ENCODE measurements at regions not wholly inside any gene's neighbourhood (a gene's known extent, or its start where the extent isn't known, plus 50 kb on each side); places are given as distances from the start of the nearest gene placed in this dataset.

GRCh38 chr11:32032052-32032451 is 58.8 kb upstream of the RCN1 start:
- TF ChIP-seq TOX (CRISPR knock-in tag; IDR thresholded peaks at IDR 0.05; ENCODE audit: borderline replicate concordance) (no peak), ZC3H10 (CRISPR knock-in tag; IDR thresholded peaks at IDR 0.05) (no peak), ZFP30 (CRISPR knock-in tag; IDR thresholded peaks at IDR 0.05) (no peak), ARNTL (CRISPR knock-in tag; IDR thresholded peaks at IDR 0.05; ENCODE audit: borderline replicate concordance, low read depth) (no peak), BACH2 (CRISPR knock-in tag; IDR thresholded peaks at IDR 0.05; ENCODE audit: borderline replicate concordance) (no peak), ESRRG (CRISPR knock-in tag; IDR thresholded peaks at IDR 0.05) (no peak), ZNF70 (CRISPR knock-in tag; IDR thresholded peaks at IDR 0.05) (no peak), RARB (CRISPR knock-in tag; IDR thresholded peaks at IDR 0.05) (no peak), TCF4 (CRISPR knock-in tag; IDR thresholded peaks at IDR 0.05; ENCODE audit: borderline replicate concordance) (no peak), POU6F1 (CRISPR knock-in tag; IDR thresholded peaks at IDR 0.05; ENCODE audit: borderline replicate concordance, low read depth) (no peak), CSDC2 (CRISPR knock-in tag; IDR thresholded peaks at IDR 0.05) (no peak), OSR1 (CRISPR knock-in tag; IDR thresholded peaks at IDR 0.05) (no peak), ISL1 (CRISPR knock-in tag; IDR thresholded peaks at IDR 0.05) (no peak), ZNF565 (CRISPR knock-in tag; conservative IDR thresholded peaks at IDR 0.05; ENCODE audit: low read depth) (no peak), GLIS3 (CRISPR knock-in tag; IDR thresholded peaks at IDR 0.05) (no peak), PATZ1 (CRISPR knock-in tag; IDR thresholded peaks at IDR 0.05; ENCODE audit: borderline replicate concordance) (no peak), TSHZ2 (CRISPR knock-in tag; IDR thresholded peaks at IDR 0.05) (no peak), ZFP3 (CRISPR knock-in tag; IDR thresholded peaks at IDR 0.05) (no peak), PPARA (CRISPR knock-in tag; IDR thresholded peaks at IDR 0.05; ENCODE audit: borderline replicate concordance) (no peak)
- TF ChIP-seq, protein P1, sequence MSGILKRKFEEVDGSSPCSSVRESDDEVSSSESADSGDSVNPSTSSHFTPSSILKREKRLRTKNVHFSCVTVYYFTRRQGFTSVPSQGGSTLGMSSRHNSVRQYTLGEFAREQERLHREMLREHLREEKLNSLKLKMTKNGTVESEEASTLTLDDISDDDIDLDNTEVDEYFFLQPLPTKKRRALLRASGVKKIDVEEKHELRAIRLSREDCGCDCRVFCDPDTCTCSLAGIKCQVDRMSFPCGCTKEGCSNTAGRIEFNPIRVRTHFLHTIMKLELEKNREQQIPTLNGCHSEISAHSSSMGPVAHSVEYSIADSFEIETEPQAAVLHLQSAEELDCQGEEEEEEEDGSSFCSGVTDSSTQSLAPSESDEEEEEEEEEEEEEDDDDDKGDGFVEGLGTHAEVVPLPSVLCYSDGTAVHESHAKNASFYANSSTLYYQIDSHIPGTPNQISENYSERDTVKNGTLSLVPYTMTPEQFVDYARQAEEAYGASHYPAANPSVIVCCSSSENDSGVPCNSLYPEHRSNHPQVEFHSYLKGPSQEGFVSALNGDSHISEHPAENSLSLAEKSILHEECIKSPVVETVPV (CRISPR knock-in tag; IDR thresholded peaks at IDR 0.05): no peak
- ATAC-seq: no peak

- no peak for ATAC-seq
- TF ChIP-seq ZC3H10 (CRISPR knock-in tag; IDR thresholded peaks at IDR 0.05): no peak
- no peak for TF ChIP-seq TSHZ2 (CRISPR knock-in tag; IDR thresholded peaks at IDR 0.05)
- TF ChIP-seq GLIS3 (CRISPR knock-in tag; IDR thresholded peaks at IDR 0.05): no peak
- no peak for TF ChIP-seq CSDC2 (CRISPR knock-in tag; IDR thresholded peaks at IDR 0.05)
- TF ChIP-seq ZNF70 (CRISPR knock-in tag; IDR thresholded peaks at IDR 0.05): no peak
- no peak for TF ChIP-seq ZFP3 (CRISPR knock-in tag; IDR thresholded peaks at IDR 0.05)
Observed at GRCh38 chr11:32030875-32031503, 59.9 kb upstream of the RCN1 start.
